ENCODE measurements at regions not wholly inside any gene's neighbourhood (a gene's known extent, or its start where the extent isn't known, plus 50 kb on each side); places are given as distances from the start of the nearest gene placed in this dataset.

GRCh38 chr12:24379861-24380521 is 430.5 kb upstream of the SOX5 start:
- TF ChIP-seq FOXK2 (IDR thresholded peaks at IDR 0.05): no peak
- TF ChIP-seq FOXM1 (IDR thresholded peaks at IDR 0.05; ENCODE audit: borderline replicate concordance): no peak
- TF ChIP-seq SUZ12 (IDR thresholded peaks at IDR 0.05): no peak
- TF ChIP-seq SP1 (IDR thresholded peaks at IDR 0.05): no peak
- no peak for TF ChIP-seq PKNOX1 (IDR thresholded peaks at IDR 0.05)
- TF ChIP-seq ELF4 (IDR thresholded peaks at IDR 0.05): no peak
- no peak for TF ChIP-seq NFRKB (IDR thresholded peaks at IDR 0.05)
- TF ChIP-seq FOXA1 (IDR thresholded peaks at IDR 0.05): no peak
- TF ChIP-seq TARDBP (IDR thresholded peaks at IDR 0.05): no peak
- no peak for TF ChIP-seq BHLHE40 (IDR thresholded peaks at IDR 0.05; ENCODE audit: borderline replicate concordance)
